HS-27A (cell line): ENCODE measurements at regions not wholly inside any gene's neighbourhood (a gene's known extent, or its start where the extent isn't known, plus 50 kb on each side); places are given as distances from the start of the nearest gene placed in this dataset.

Experiments
- DNase-seq: peaks from one replicate; pipeline ENCODE4 v3.0.0-alpha.2; 2012; ENCODE audit warnings: low read depth, missing footprints

- no peak for DNase-seq
Measured at GRCh38 chr7:155202106-155202871, 95.4 kb upstream of the INSIG1 start.

DNA sequence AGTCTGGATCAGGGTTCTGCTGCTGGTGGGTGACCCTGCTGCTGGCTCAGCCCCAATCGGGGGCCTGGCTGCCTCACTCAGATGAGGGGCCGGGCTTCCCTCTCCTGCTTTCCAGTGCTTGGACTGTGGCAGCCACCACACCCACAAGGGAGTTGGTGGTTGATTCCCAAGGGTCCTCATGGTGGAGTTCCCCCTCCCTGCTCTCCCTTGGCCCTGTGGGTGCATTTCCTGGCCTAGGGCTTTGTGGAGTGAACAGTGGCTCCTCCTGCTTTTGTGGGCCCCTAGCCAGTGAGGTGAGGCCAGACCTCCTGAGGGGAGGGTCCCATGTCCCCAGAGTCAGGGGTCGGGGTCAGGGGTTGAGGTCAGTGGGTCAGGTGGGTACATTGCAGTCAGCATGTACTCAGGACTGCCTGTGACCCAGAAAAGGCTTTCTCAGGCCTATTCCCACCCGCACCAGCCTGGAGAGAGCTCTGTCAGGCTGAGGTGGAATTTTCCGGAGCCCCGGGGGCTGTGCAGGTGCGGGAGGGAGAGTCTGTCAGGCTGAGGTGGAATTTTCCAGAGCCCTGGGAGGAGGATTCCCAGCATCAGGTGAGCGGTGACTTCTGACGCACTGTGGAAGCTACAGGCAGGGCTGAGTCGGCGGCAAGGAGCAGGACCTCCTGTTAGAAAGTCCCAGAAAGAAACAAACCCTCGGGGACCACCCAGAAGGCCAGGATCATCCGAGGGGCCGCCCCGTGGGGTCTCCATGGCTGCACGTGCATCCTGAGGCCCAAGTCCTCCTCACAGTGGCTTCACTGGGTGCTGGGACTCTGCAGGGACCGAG, 94.4 kb upstream of the INSIG1 start:
- DNase-seq = no peak

GRCh38 chr7:155203882-155204691, 93.6 kb upstream of the INSIG1 start:
- no peak for DNase-seq

- no peak for DNase-seq
Measured at GRCh38 chr7:155204744-155205367, 92.8 kb upstream of the INSIG1 start.

DNA sequence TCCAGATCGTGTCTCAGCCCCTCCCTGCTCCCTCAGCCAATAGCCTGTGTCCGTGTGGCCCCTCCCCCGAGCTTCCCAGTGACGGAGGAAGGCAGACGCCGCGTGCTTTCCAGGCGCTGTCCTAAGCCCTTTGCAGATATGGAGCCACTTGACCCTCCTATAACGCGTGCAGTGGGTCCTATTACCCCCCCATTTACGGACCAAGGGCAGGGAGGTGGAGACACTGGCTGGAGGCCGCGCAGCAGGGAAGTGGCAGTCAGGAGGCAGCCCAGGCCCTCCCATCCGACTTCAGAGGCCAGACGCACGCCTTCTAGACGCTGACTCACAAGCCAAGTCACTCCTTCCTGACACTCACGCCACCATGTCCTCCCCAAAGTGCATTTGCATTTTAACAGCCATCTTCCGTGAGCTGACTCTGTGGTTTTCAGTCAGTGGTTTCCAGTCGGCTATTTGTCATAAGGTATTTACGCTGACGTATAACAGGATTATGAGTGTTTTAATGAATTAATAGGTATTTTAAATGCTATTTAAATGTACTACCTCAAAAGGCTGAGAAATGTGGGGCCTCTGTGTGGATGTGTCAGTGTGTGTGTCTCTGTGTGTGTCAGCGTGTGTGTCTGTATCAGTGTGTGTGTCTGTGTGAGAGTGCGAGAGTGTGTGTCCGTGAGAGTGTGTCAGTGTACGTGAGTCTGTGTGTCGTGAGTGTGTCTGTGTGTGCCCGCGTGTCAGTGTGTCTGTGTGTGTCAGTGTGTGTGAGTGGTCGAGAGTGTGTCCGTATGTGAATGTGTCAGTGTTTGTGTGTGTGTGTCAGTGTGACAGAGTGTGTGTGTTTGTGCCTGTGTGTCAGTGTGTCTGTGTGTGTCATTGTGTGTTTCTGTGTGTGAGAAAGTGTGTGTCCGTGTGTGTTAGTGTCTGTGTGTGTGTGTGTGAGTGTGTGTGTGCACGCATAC, 92.0 kb upstream of the INSIG1 start:
- DNase-seq = peak; percentile 39

GRCh38 chr7:155206318-155207020, 91.2 kb upstream of the INSIG1 start:
- DNase-seq = no peak

DNA sequence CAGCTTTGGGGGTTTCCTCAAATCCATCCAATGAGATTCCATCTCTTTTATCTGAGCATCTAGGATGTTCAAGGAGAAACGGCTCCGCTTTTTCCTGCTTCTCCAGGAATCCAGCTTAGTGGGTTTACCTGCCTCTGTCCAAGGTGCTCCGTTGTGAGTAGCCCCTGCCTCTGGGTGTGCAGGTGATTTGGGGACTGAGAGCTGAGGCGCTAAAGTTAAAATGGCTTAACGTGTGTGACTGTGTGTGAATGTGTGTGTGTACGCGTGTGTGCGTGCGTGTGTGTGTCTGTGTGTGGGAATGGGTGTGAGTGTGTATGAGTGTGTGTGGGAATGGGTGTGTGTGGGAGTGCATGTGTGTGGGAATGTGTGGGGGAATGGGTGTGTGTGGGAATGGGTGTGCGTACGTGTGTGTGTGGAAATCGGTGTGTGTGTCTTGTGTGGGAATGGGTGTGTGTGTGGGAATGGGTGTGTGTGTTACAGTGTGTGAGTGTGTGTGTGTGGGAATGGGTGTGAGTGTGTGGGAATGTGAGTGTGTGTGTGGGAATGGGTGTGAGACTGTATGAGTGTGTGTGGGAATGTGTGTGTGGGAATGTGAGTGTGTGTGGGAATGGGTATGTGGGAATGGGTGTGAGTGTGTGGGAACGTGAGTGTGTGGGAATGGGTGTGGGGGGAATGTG, 90.2 kb upstream of the INSIG1 start:
- no peak for DNase-seq

DNA sequence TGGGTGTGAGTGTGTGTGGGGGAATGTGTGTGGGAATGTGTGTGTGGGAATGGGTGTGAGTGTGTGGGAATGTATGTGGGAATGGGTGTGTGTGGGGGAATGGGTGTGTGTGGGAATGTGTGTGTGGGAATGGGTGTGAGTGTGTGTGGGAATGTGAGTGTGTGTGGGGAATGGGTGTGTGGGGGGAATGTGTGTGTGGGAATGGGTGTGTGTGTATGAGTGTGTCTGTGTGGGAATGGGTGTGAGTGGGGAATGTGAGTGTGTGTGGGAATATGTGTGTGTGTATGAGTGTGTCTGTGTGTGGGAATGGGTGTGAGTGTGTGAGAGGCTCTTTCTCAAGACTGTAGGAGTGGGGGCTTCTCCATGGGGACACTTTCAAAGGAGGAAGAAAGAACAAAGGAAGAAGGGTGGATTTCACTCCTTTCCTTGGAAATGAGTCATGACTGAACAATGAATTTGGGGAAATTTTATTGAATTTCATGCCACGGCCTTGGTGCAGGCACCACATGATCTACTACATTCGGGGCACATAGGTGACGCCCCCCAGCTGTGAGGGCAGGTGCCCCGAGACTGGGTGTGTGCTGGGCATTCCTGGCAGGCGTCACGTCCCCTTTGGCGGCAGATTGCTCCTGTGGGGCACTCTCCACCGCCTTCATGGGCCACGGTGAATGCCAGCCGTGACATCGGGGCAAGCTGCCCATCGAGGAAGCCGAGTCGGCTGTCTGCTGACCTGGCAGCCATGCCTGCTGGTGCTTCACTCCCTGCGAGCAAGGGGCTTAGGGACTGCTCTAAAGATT, 88.8 kb upstream of the INSIG1 start:
- DNase-seq = no peak

DNA sequence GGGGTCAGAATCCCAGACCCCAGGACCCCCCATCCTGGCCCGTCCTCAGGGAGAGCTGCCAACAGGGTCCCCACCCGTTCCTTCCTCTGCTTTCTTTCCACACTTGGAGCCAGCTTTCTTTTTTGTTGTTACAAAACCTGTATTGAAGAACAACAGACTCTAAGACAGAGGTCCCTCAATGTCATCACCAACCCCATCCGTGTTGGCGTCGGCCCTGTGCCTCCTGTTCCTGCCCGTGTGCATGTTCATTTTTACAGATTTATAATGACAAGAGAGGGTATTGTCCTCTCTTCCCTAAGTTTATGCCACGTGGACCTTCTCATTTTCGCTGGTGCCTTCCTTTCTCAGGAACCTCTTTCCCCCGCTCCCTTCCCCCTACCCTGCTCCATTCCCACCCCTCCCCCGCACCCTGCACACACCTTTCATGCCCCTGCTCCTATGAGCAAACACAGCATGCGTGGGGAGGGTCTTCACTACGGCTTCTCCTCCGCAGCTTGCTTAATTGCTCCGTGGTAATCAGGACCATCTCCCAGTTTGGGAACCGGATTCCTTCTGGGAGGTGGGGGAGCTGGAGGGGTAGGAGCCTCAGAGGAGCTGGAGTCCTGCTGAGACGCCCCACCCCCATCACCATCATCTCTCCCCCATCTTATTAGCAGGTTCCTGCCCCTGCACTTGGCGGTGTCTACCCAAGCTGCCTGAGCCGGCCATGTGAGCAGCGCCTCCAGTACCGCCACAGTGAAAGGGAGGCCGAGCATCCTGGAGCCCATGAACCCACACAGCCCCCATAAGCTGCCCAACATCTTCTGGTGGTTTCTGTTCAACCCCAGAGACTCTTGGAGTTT, 88.0 kb upstream of the INSIG1 start:
- no peak for DNase-seq

DNA sequence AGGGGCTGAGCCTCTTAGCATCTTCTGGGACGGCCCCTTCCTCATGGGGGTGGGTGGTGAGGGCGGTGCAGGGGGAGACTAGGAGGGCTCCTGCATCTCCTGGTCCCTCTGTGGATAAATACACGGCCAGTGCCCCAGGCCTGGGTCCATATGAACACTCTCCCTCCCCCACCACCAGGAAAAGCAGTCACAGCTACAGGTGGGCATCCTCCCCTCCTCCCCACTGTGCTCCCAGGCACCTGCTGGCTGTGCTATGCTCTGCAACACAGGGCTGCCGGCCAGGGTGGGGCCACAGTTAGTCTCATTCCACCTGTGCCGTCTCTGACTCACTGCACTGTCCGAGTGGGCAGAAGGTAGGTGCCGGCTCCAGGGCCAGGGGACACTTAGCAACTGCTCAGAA, 87.3 kb upstream of the INSIG1 start:
- no peak for DNase-seq

GRCh38 chr7:155211173-155211572, 86.5 kb upstream of the INSIG1 start:
- no peak for DNase-seq

DNA sequence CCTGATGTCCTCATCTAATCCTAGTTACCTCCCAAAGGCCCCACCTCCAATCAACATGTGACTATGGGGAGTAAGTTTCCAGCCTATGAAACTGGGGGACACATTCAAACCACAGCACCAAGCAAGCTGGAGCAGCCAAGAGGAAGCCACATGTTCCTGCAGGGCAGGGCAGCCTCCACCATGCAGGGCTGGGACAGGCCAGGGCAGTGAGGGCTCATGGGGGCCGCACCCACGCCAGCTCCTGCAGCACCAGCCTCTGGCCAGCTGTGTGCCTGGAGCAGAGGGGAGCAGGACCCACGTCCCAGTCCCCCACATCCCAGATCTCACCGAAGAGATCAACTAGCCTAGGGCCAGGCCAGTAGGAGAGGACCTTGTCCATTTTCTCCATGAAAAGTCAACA, 85.9 kb upstream of the INSIG1 start:
- DNase-seq = no peak

- no peak for DNase-seq
Measured at GRCh38 chr7:155212301-155213015, 85.2 kb upstream of the INSIG1 start.

GRCh38 chr7:155213385-155213784, 84.3 kb upstream of the INSIG1 start:
- no peak for DNase-seq

DNA sequence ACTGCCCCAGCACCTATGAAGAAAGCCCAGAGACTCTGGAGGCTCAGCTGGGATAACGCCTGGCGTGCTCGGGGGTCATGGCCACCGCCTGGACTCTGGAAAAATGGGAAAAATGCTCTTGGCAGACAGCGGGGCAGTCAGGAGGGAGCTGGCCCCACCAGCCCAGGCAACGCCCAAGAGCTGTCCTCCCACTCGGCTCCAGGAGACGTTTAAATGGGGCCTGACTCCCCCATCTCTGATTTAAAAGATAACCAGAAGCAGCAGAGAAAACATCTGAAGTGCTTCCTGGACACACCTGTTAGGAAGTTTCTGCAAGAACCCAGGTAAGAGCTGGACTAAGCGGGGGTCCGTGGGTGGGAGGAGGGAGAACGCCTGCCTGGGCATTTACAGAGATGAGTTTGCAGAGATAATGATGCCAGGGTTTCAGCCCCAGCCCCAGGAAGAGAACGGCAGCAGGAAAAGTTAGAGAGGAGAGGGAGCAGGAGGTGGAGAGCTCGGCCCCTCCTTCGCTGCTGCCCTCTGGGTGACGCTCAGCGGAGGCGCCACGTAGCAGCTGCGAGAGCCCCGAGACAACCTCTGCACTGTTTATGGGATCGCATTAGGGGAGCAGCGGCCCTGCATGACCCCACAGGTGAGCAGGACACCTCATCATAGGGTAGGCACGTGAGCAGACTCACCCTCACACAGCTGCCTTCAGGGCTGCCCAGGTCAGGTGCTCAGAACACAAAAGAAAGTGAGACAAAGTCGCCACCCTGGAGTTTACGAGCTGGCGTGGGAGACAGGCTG, 83.5 kb upstream of the INSIG1 start:
- no peak for DNase-seq

- no peak for DNase-seq
Measured at GRCh38 chr7:155215576-155216325, 81.9 kb upstream of the INSIG1 start.
